D721Med (cell line): ENCODE measurements at regions not wholly inside any gene's neighbourhood (a gene's known extent, or its start where the extent isn't known, plus 50 kb on each side); places are given as distances from the start of the nearest gene placed in this dataset.
"Not testable (repeated sequence)": the region's sequence is repeated elsewhere in the genome, so short reads cannot be mapped to it uniquely, and the experiment has no call there.

Experiments
- DNase-seq: peaks from one replicate; pipeline ENCODE4 v3.0.0; 2011; ENCODE audit warnings: low spot score; ENCODE audit not compliant: insufficient read length
- FAIRE-seq: peaks from 2 replicates; lab custom pipeline; 2011; peaks lifted over from hg19 to GRCh38; lab: Jason Lieb, UNC
- CTCF ChIP-seq: IDR thresholded peaks from 2 replicates; pipeline ENCODE4 v1.5.1; 2012; ENCODE audit warnings: mild to moderate bottlenecking, control low read depth; ENCODE audit not compliant: insufficient read depth; ENCODE audit errors: missing control alignments

- no peak for TF ChIP-seq CTCF
- FAIRE-seq (no peak), DNase-seq (no peak)
Measured at GRCh38 chr7:12839508-12840153, 152.2 kb downstream of the ARL4A start.

- DNase-seq, FAIRE-seq: not testable (repeated sequence)
Measured at GRCh38 chr7:12844732-12845131, 157.3 kb downstream of the ARL4A start.

- no peak for FAIRE-seq
- no peak for TF ChIP-seq CTCF
- no peak for DNase-seq
Measured at GRCh38 chr7:12847001-12847400, 159.6 kb downstream of the ARL4A start.

GRCh38 chr7:12851142-12851541 lies 163.7 kb downstream of the ARL4A start:
- DNase-seq: no peak
- FAIRE-seq: no peak
- TF ChIP-seq CTCF: no peak

GRCh38 chr7:12851841-12852240 lies 164.4 kb downstream of the ARL4A start:
- no peak for TF ChIP-seq CTCF
- no peak for DNase-seq
- no peak for FAIRE-seq

GRCh38 chr7:12855036-12855435 lies 167.6 kb downstream of the ARL4A start:
- no peak for TF ChIP-seq CTCF
- DNase-seq: no peak
- no peak for FAIRE-seq

- FAIRE-seq (no peak), DNase-seq (no peak)
- no peak for TF ChIP-seq CTCF
Measured at GRCh38 chr7:12859761-12860160, 172.3 kb downstream of the ARL4A start.

- no peak for FAIRE-seq
Measured at GRCh38 chr7:12861070-12861469, 173.6 kb downstream of the ARL4A start.

More at GRCh38 chr7:12861070-12861469, 173.6 kb downstream of the ARL4A start:
- TF ChIP-seq CTCF: no peak
- DNase-seq: no peak
